SK-N-MC (cell line): ENCODE measurements at regions not wholly inside any gene's neighbourhood (a gene's known extent, or its start where the extent isn't known, plus 50 kb on each side); places are given as distances from the start of the nearest gene placed in this dataset.

ENCODE experiments used
- EZH2 ChIP-seq: fragments of 200-600 bp; sonication (generic); IDR thresholded peaks from one replicate; pipeline ENCODE4 v1.6.1; 2017; ENCODE audit warnings: antibody characterized with exemption
- FOXP2 ChIP-seq: optimal IDR thresholded peaks from 2 replicates; pipeline ENCODE3; 2011; ENCODE audit warnings: mild to moderate bottlenecking, moderate library complexity; ENCODE audit not compliant: insufficient read depth; ENCODE audit errors: extremely low read length, control extremely low read depth
- POLR2AphosphoS5 ChIP-seq: IDR thresholded peaks from 2 replicates; pipeline ENCODE4 v1.6.1; 2012; ENCODE audit warnings: mild to moderate bottlenecking, low read depth, low read length, borderline replicate concordance

DNA sequence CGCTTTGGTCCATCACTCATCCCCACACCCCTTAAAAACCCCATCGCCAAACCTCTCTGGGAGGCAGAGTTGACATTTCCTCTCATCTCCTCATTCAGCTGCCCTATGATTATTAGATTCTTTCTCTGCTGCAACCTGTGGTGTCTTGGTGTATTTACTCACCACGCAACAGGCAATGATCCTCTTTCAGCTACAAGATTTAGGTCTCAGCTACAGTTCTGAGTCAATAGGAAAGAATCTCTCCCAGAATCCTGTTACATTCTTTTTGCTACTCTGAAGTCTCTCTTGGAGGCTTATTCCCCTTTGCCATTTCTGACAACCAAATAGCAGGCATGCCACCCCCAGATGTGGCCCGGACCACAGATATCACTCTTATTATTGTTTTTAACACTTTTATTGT is 468.3 kb upstream of the GYPC start:
- TF ChIP-seq EZH2, result no peak
- TF ChIP-seq POLR2AphosphoS5, result no peak
- TF ChIP-seq FOXP2, result no peak
